ENCODE measurements at regions not wholly inside any gene's neighbourhood (a gene's known extent, or its start where the extent isn't known, plus 50 kb on each side); places are given as distances from the start of the nearest gene placed in this dataset.

DNA sequence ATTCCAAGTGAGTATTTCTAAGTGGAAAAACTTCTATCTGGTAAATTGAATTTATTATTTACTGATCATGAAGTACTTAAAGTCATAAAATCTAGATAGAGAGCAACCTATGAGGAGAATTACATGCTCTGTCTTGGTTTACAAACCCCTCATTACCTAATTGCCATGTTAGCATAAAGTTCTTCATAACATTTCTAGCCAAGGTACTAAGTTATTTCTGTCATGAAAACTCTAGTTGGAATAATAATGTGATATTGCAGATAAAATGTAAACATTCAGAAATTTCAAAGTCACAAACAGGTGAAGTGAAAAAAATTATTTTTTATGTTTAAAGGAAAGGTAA is 228.6 kb downstream of the TTLL7 start:
- no peak for DNase-seq (ENCODE audit: low spot score)

DNA sequence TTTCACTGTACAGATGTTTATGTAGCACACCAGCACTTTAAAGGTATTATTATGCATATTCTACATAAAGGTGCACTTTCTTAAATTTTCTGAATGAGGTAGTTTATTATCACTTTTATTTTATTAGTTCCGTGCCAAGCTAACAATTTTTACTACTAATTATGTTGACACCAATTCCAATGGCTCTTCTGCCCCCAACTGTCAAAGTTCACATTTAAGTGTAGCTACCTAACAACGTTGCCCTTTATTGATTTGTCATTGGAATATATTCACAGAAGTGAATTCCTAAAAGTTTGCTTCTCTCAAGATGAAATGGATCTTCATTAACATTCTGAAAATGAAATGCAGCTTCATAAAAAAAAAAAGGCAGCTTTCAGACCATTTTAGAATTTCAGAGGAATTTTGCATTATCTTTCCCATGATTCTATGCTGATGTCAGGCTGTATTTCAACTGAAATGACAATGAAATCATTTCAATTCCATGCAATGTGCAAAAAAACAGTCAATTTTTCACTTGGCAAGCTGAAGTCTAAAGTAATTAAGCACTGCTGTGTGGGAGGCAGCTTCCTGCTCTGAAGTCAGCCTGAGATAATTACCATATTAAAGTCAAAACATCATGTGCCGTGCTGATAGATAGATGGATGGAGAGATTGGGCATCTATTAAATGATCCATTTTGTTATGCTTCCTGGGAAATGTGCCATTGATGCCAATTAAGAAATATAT is 229.2 kb downstream of the TTLL7 start:
- no peak for DNase-seq (ENCODE audit: low spot score)

DNA sequence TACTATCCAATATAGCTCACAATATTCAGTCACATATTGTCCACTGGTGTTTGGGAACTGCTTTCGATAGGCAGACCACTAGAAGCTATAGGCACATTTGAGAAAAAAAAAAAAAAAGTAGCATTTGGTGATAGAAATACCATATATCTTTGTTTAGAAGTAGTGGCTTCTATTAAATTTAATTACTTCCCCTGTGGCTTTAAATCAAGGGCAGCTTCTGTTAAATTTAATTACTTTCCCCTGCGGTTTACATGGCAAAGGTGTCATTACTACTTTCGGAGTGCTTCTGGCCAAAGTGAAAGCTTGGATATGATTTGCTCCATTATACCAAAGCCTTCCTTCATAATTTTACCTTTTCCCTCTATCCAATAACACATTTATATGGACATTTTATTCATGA is 229.9 kb downstream of the TTLL7 start:
- DNase-seq (ENCODE audit: low spot score), result no peak

DNA sequence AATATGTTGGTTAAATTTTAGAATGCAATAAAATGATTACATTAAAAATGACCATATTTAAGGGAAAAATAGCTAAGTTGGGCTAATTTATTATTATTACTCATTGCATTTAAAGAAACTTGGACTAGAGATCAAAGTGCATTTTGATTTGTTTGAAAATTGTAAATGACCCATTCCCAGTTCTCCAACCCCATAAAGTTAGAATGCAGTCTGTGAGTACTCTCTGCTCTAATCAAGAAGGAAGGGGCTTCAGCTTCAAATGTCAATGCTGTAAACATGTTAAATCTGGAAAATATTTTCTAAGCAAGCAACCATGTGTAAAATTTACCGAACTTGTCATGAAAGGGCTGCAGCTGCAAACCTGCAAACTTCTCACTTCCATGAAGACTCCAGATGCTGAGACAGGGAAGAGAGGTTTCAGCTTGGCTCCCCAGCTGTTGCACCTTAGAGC is 232.7 kb downstream of the TTLL7 start:
- DNase-seq (ENCODE audit: low spot score), result no peak

DNA sequence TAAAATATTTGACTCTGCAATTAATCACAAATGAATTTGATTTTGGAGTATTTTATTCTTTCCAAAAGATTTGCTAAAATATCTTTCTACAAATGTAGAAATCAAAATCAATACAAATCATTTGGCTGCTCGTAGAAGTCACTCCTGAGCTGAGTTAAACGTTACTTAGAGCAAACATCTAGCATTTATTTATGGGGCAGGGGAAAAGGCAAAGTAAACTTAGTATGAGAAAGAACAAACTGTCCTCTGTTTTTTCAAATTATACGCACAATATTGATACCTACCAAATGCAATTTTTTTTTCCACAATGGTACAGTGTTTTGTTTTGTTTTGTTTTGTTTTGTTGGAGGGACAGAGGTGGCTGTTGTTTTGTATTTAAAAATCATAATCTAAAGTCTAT is 233.8 kb downstream of the TTLL7 start:
- DNase-seq (ENCODE audit: low spot score), result no peak

DNA sequence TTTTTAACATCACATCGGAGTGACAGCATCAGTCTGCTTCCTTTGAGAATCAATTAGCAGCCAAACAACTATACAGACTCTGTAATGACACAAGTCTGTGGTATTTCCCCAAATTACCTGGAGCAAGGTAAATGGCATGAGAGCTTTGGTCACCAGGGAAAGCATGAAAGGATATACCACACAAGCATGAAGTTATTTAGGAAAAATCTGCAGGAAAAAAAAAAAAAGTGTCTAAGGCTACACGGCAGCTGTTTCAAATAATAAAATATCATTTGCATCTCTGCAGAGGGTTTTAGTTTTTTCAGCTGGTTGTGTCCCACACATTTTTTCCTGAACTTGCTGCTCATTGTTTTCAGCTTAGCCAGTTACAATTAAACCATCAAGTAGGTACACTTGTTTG is 234.7 kb downstream of the TTLL7 start:
- DNase-seq (ENCODE audit: low spot score), result no peak

DNA sequence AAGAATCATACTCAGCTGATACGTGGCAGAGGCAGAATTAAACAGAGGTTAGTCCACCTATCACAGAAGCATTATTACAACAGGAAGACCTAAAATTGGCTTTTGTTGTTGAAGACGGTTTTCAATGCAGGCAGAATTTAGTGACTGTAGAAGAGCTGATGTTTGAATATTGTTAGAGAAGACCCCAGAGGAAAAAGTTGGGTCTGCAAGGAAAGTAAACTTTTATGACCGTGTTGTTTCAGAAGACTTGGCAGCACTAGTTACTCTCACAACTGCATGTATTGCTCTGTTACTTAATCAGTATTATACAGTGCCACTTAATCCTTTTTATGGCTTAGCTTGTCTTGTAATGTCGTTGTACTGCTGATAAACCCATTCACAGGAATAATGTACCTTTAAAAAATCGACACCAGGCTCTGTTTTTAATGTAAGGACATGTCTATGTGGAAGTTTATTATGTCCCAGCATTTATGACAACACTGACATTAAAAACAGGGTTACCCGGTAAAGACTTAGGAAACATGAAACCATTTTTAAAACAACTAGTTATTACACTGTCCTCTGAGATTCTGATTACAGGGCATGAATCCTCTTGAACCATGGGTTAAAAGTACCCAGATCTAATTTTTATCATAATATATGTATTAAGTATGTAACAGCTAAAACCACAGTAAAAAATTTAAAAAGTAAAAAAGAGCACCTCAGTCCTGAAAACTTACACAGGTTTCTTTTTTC is 235.4 kb downstream of the TTLL7 start:
- DNase-seq (ENCODE audit: low spot score), result no peak

DNA sequence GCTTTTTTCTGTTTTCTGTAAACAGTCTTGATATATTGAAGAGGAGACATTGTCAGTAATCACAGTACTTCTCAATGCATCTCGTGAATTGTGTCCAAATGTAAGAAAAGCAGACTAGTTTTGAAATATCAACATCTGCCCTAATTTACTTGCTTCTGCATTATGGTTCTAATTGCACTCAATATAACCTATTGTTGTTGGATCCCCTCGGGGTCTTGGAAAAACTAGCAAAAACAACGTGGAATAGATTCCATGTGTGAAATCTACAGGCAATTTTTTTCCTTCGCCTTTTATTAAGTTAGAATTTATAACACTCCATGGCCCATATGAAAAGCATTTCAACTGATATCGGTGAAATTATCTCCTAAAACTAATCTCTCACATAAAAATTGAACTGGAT is 236.5 kb downstream of the TTLL7 start:
- DNase-seq (ENCODE audit: low spot score), result no peak

DNA sequence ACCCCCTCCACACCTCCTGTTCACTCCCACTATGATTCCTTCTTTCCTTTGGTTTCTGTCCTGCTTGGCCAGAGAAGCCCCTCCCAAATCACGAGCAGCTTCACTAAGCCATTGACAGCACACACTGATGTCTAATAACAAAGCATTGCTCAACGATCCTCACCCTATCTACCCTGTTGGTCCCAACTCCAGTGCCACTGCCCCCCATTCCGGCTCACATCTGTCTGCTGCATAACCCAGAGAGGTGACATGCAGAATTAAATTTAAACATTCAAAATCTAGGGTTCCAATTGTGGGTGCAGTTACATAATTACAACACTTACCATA is 236.9 kb downstream of the TTLL7 start:
- no peak for DNase-seq (ENCODE audit: low spot score)

DNA sequence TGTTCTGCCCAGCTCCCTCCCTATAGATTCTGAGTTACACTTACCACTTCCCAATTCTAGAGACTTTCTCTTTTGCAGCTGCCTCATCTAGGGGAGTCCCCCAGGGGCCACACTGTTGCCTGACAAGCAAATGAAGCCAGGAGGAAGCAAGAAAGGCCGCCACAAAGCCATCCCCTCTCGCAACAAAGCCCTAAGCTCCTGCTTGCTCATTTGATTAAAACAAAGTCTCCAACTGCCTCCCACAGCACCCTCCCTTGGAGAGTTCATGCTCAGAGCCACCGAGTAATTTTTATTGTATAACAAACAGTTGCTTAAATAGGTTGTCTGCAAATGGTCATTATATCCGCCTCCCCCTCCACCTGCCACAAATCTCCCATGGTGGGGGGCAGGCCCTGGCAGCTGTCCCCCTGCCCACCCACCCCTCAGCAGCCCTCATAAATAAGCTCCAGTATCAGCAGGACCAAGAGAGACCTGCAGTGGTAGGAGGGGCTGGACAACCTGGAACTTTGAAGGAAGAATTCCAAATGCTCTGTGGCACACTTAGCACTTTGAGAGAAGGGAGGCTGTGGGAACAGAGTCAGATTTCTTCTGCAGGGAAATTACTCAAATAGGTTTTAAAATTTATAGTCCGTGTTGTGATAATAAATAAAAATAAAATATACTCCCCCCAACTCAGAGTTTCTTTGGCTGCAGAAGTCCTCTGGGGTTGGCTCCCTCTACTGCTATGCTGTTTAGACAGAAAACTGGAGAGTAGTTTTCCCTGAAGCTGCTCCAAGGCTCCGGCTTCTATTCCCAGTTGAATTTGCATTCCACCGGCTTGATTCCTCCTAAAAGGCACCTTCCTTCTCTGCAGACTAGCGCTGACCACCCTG is 237.5 kb downstream of the TTLL7 start:
- DNase-seq (ENCODE audit: low spot score), result no peak

DNA sequence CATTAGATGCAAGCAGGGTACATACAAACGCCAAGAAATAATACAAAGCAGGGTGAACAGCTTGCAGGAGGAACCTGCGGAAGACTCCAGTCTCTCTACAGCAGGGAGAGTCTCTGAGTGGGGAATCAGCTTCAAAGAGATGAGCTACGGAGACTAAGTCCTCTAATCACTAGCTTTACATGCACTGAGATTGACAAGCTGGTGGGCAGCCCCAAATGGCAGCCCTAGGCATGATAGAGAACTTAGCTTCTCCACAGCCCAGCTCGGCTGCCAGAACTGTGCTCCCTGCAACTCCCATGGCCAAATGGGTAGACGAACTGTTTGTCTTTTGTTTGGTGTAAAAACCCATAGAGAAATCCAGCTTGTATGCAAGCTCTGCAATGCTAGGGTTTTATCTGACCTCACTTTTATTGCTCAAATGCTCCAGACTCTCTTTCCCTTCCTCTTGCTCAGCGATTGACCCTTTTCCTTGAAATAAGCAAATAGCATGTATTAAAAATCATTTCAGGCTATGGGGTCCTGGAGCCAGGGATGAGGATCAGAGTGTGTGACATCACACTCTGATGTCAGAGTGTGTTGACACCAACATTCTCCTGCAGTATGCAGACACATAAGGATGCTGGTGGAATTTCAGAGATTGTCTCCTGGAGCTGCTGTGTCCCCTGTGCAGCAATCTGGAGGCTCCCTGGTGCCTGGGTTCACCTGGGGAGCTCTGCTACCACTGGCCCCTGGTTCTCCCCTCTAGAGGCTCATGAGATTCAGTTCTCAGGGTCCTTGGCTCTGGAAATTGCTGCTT is 238.5 kb downstream of the TTLL7 start:
- no peak for DNase-seq (ENCODE audit: low spot score)

DNA sequence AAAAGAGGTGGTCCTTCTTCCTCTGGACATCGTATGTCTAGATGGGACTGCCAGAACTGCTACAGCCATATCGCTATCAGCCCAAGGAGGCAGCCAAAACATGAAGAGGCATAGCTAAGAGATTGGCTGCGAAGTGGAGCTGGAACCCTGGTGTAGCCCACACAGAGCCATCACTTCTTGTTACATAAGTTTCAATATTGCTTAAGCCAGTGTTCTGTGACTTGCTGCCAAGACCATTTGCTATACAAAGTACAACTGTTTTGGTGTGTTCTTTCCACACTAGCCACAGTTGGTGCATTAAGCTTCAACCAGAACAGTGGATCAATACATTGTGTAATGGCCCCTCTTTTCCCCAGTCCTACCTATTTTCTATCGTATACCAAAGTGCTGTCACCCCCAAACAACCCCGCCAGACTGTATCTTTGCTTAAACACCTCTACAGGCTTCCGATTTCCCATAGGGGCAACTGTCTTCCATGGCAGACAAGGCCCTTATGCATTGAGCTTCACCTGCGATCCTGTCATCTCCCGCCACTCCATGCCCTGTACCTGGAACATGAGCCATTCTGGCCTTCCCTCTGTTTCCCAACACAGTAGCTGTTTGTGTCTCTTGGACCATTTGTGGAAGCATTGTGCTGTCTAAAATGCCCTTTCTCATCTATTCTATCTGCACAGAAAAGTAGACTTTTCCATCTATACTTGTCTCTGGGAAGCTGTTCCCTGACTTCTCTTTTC is 241.8 kb downstream of the TTLL7 start:
- no peak for DNase-seq (ENCODE audit: low spot score)

DNA sequence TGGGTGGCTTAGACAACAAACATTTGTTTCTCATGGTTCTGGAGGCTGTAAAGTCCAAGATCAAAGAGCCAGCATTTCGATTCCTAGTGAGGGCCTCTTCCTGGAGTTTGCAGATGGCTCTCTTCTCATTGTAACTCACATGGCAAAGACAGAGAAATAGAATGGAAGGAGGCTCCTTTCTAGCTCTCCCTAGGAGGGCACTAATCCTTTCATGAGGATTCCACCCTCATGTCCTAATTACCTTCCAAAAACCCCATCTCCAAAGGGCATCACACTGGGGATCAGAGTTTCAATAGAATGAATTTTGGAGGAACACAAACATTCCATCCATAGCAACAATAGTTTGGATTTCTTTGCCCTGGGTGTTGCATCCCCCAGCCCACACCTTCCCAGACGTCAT is 247.3 kb downstream of the TTLL7 start:
- DNase-seq (ENCODE audit: low spot score), result no peak

DNA sequence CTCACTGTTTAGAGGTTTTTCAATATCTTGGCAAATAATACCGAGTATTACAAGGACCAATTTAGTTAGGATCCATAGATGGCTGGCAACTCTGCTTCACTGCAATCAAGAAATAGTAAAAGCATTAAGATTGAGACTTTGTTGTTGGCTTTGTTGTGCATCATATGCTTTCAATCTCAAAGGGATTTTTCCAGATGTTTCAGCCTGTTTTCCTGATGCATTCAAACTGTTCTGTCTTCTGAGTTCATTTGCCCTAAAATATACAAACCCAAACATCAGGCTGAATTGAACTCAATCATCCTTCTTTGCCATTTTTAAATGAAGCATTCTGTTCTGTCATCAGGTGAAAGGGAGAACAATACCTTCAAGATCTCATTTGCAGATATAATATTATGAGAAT is 248.7 kb downstream of the TTLL7 start:
- DNase-seq (ENCODE audit: low spot score), result no peak

DNA sequence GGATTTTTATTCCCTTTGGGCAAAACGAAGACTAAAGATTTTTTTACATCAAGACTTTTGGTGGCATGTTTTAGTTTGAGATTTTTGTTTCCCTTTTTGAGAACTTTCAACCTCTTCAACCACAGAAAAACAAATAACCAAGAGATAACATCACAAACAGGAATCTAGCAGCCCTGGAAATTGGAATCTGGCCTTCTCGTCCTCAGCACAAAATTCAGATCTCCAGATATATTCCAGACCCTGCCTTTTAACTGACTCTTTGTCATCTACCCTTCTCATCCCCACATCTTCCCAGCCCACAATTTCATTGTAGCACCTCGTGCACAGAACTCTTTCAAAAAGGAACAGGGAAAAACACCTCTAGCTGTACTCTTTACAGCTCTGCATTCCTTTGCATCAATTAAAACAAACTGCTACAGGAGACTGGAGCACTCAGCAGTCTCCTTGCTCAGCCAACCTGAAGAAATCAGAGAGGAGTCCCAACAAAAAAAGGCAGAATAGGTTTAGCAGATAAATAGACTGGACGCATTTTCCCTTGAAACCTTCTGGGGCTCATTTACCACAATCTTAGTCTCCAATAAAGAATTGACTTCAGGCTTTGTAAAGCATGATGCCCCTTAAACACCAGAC is 251.0 kb downstream of the TTLL7 start:
- no peak for DNase-seq (ENCODE audit: low spot score)

DNA sequence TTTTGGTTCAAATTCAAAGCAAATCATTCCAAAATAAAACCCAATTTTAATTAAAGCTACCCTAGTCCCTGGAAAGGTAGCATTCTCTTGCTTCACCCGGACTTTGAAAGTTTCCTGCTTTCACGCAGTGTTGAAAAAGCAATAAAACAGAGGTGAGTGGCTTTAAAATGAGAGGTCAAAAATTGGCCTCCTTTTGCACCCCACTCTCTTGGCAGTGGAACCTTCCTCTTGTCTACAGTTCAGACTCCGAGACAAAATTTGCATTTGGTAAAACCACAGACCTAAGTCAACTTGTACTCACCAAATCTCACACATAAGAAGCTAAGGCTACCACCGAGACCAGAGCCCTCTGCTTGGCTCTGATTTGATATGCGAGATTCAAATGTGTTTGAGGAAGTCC is 252.7 kb downstream of the TTLL7 start:
- no peak for DNase-seq (ENCODE audit: low spot score)

DNA sequence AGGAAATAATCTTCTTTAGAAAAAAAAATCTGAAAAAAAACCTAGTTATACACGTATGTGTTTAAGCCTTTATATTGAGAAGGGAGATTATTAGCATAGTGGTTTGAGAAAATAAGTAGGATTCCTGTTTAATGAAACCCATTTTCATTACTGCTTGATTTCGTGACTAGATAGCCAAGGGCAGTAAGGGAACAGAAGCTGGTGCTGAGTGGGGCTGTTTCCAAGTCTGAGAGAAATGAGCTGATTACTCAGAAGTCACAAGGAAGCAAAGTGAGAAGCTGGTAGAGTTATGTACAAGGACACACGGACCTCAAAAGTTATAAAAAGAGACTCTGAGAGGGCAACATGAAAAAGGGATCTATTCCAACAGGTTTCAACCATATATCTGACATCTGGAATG is 256.5 kb downstream of the TTLL7 start:
- DNase-seq (ENCODE audit: low spot score), result no peak

DNA sequence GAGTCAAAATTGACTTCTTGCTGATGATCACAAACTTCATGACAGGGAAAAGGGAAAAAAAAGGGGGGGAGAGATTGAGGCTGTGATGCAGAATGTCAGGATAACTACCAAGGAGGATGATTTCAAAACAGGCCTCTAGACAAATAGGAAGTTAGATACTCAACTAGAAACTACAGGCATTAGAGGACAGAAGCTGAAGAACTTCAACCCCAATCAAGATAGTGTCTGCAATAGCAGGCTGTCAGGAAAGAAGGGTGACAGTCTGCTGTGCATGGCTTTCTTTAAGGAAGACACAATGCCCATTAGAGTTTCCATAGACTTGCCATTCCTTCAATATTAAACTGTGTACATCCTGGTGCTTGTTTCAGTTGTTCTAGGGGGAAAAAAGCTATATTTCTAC is 257.2 kb downstream of the TTLL7 start:
- no peak for DNase-seq (ENCODE audit: low spot score)

DNA sequence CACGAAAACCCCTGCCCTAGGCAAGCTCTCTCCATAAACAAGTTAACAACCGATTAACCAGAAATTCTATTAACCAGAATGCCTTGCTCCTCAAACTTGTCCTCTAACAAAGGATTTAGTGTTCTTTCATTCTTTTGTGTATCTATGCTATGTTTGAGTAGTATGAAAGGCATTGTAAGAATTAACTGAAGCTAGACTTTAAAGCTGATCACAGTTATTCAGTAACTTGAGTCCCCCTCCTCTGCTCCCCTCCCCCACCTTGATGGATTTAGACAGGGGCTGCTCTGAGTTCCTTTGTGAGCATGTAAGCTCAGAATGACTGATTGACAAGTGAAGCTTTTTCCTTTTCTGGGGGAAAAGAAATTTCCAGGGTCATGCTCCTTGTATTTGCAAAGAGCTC is 257.6 kb downstream of the TTLL7 start:
- no peak for DNase-seq (ENCODE audit: low spot score)

DNA sequence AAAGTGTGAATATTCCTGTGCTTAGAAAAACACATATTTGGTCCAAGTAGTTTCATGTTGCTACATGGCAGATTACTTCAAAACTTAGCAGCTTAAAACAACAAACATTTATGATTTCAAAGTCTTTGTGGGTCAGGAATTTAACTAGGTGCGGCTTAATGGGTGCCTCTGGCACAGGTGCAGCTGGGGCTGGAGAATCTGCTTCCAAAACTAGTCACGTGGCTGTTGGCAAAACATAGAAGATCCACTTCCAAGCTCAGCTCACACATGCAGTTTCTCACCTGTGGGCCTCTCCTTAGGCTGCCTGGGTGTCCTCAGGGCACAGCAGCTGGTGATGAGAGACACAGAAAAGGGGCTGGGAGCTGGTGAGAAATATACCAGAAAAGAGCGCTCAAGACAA is 263.4 kb downstream of the TTLL7 start:
- DNase-seq (ENCODE audit: low spot score), result no peak

DNA sequence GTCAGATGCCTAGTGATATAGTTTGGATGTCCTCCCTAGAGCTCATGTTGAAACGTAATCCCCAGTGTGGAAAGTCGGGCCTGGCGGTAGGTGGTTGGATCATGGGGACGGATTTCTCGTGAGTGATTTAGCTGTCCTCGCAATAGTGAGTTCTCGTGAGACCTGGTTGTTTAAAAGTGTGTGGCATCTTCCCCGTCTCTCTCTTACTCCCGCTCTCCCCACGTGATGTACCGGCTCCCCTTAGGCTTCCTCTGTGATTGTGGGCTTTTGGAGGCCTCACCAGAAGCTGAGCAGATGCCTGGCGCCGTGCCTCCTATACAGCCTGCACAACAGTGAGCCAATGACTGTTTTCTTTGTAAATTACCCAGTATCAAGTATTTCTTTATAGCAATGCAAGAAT is 264.5 kb downstream of the TTLL7 start:
- no peak for DNase-seq (ENCODE audit: low spot score)
